ENCODE measurements at regions not wholly inside any gene's neighbourhood (a gene's known extent, or its start where the extent isn't known, plus 50 kb on each side); places are given as distances from the start of the nearest gene placed in this dataset.

DNA sequence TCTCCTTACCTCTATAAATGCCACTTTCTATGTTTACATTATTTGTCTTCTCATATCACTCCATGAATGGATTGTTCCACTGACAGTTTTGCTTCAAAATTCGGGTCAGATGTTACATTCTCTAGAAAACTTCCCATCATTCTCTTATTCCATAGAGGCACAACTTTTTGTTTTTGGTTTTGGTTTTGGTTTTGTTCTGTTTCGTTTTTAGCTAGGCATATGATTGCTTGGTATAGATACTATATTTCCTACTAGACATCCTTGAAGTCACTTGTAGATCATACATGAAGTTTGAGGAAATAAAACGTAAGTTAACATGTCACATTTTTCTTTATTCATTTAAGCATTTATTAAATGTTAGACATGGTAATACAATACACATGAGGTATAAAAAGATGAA, 961.0 kb downstream of the PCDH18 start:
- FAIRE-seq (no peak), DNase-seq (ENCODE audit: low spot score) (no peak)

DNA sequence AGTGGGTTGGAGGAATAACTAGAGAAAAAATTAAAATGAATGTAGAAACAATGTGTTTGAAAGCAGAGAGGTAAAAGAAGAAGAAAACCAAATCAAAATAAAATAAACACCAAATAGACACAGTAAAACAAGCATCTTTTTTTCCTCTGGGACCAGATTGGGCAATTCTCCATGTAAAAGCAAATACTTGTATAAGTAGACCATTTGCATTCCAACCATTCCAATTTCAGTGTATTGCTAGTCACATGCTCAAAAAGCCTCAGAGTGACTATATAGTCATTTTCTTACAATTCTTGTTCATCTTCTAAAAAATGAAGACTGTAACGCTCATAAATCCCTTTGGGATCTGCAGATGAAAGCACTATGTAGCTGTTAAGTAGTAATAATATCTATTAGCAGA, 969.5 kb downstream of the PCDH18 start:
- FAIRE-seq (no peak), DNase-seq (ENCODE audit: low spot score) (no peak)

DNA sequence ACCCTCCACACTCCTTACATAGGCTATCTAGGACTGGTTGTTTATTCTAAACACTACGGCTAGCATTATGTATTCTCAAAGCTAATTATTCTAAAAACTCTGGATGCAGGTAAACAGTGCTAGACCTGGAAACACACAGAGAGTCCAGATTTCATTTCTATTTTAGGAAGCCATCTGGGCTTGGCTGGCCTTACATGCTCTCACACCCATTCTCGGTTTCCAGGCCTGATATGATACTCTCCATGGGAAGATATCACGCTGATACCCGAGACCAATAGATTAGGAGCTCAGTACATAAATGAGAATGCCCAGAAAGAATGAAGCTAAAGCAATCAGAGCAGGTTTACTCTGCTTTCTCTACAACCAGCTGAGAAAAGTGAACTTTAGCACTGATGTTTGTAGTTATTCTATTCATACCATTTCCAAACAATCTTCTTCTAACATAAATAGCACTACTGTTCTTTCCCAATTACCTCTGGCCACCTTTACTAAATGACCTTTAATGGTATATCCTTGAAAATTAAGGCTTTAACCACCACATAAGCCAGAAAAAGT, 973.3 kb downstream of the PCDH18 start:
- FAIRE-seq, result no peak
- no peak for DNase-seq (ENCODE audit: low spot score)

DNA sequence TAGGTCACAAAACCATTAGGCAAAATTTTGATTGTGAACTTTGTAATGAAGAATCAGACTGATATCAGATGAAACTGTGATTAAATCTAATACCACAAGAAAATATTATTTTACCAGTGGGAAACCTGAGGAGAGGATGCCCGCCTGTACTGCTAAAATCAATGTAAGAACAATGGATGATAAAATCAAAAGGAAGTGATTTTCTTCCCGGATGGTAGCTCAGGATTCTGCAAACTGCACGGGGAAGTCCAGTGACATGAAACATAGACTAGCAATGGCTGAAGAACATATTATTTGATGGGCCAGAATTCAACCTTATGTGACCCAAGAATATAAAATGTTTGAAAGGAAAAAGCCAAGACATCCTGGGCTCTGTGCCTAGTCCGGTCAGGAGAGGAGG, 974.9 kb downstream of the PCDH18 start:
- FAIRE-seq, result no peak
- DNase-seq (ENCODE audit: low spot score), result no peak

DNA sequence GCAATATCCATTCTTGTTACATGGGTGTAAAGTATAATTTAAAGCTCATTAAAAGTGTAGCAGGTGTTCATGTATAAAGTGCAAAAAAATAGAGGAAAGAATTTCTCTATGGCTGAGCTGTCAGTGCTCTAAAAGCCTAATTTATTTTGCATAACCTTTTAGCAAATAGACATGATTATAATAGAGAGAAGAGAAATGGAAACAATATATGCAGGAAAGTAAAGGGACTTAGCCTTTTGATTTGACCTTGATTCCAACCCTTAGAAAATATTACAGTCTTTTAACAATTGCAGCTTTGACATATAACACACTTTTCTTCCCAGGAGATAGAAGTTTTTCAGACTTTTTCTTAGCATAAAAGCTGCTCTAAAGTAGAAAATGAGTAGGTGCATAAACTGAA, 978.3 kb downstream of the PCDH18 start:
- DNase-seq (ENCODE audit: low spot score) (no peak), FAIRE-seq (no peak)

DNA sequence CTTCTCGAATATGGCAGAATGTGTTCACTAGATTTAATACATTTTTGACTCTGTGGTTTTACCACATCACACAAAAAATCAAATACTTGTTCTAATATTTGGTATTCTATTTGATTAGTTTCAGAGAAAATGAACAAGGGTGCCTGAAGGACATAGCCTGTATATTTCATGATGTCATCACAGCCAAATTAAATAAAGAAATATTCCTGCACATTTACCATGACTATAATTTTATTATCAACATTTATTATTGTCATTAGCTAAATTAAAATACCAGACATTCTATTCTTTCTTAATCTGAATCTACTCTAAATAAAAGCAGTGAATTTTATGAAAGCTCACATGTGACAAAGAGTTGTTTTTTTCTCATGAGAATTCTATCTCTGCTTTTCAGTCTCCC, 980.5 kb downstream of the PCDH18 start:
- DNase-seq (ENCODE audit: low spot score), result no peak
- FAIRE-seq, result no peak

DNA sequence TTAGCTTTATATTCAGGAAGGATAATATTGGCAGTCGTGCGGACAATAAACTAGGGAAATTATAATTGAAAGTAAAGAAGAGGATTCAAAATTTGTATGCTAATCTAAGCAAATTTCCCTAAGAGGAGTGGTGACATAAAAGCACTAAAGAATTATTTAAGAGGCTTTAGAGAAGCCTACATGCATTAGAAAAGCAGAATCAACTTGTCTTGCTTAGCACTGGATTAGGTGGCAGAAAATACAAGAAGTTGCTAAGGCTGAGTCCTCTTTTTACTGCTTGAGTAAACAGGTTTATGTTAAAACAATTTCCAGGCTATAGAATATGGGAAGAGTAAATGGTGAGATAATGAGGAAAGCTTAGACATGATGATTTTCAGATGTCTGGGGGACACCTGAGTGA, 991.5 kb downstream of the PCDH18 start:
- DNase-seq (ENCODE audit: low spot score) (no peak), FAIRE-seq (no peak)

DNA sequence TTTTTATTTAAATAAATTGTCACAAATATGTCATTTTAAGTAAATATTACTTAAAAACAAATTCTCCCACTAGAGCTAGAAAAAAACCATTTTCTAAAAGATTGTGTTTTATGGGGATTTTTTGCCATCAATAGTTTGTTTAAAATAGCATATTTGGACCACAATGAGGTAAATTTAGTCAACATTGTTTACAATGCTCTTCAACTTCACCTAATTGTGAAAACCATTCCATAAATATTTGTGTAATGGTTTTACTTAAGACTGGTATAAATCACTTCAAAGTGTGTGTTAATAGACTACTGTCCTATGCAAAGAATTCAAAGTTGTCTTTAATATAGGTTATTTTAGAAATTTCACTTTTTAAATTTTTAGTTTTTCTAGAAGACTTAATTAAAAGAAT, 1004.2 kb downstream of the PCDH18 start:
- DNase-seq (ENCODE audit: low spot score) (no peak), FAIRE-seq (no peak)

DNA sequence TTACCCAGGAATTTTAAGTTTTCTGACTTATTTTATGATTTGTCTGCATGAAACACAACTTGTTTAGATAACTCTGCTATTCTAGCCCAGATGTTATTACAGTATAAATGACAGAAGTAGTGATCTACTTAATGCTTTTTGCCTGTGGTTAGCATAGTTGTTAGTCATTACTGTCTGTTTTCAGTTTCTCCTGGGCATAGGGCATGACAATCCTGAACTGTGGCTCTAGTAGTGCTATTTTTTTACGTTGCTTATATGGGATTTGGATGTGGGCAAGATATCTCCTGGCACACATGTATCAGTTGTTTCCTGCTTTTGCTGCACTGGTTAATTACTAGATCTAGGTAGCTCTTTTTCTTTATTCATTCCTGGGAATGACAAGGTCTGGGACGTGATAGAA, 1005.8 kb downstream of the PCDH18 start:
- FAIRE-seq (no peak), DNase-seq (ENCODE audit: low spot score) (no peak)

DNA sequence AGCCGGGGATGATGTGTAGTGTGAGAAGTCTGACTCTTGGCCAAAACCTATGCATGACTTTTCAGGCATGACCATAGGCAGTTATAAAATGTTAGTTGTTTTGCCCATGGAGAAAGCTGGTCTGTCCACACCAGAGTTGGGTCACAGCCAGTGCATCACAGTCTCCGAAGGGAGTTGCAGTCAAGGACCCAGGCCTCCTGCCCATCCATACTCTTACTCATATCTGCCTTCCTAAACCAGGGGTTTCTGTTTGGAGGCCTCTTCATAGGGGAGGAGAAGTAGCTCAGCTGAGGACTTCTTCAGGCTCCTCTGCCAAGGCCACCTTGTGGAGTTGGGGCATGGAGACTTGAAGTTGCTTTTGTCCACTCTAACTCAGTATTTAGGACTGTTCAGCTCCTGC, 1008.3 kb downstream of the PCDH18 start:
- DNase-seq (ENCODE audit: low spot score) (no peak), FAIRE-seq (no peak)

DNA sequence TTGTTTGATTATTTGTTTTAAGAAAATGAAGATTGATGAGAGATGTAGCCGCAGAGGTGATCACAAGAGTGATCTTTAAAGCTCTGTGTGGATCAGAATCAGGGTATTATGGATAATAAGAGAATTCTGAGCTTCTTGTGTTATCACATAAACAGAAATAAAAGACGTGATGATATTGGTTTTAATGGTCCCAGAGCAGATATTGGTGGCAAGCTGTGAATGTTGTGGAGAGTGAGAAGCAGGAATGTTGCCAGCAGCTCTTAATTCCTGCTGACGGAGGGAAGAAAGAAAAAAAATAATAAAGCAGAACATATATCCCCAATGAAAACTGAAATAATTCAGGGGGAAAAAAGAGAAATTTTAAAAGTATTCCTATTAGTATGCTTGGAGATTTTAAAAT, 1015.9 kb downstream of the PCDH18 start:
- no peak for FAIRE-seq
- no peak for DNase-seq (ENCODE audit: low spot score)

DNA sequence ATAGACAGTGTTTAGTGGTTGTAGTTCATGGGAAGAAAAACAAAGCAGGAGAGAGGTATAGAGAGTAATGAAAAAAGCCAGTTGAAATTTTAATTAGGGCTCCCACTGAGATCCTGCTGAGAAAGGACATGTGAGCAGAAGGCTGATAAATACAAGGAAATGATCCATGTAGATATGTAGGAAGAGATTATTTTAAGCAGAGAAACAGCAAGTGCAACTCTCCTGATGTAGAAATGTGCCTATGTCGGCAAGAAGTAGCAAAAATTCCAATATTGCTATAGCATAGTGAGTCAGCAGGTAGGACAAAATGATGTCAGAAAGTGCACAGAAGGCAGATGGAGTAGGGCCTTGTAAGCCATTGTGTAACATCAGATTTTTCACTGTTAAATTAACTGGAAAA, 1027.3 kb downstream of the PCDH18 start:
- FAIRE-seq, result no peak
- DNase-seq (ENCODE audit: low spot score), result no peak

DNA sequence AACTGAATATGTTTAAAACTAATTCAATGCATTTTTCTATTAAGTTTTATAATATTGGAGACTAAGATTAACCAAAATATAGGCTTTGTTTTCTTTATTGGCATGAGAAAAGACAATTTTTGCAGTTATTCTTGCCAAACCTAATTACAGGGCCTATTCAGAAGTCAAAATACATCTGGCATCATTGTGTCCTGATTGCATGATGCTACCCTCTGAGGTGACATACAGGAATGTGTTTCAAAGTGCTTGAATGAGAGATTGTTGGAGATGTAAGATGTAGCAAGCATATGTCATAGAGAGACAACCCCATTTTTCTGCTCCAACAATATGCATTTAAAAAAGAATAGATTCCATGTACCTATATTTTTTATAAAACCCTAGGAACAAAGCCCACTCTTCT, 1036.4 kb downstream of the PCDH18 start:
- no peak for FAIRE-seq
- DNase-seq (ENCODE audit: low spot score), result no peak

DNA sequence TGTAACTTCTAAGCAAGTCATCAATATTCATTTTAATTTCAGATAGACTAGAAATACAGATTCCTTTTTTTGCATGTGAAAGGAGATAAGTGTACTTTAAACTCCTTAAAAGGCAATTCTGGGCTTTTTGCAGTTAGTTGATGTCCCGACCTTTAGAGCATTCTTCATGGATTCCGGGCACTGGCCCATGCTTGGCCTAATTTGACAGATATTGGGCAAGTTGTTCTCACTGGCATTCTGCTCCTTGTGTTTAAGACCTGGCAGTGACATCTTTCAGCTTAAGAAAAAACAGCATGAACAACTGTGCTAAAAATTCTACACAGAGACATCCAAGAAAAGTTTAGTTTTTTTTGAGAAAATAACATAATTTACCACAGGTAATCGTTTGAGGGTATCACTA, 1037.2 kb downstream of the PCDH18 start:
- FAIRE-seq, result no peak
- no peak for DNase-seq (ENCODE audit: low spot score)

DNA sequence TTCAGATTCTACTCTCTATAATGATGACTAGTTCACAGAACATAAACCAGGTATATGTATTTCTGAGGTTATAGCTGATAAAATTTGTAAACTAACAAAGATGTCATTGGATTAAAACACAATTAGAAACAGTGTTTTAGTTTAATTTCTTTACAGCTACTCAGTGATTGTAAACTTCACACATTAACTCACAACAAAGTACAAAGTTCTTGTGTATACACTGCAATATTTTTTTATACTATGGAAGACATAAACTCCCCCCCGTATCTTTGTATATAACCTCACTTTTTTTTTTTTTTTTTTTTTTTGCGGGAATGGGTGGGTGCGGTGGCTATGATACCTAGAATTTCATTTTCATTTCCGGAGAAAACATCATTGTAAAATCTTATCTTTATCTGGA, 1043.2 kb downstream of the PCDH18 start:
- FAIRE-seq, result no peak
- no peak for DNase-seq (ENCODE audit: low spot score)

DNA sequence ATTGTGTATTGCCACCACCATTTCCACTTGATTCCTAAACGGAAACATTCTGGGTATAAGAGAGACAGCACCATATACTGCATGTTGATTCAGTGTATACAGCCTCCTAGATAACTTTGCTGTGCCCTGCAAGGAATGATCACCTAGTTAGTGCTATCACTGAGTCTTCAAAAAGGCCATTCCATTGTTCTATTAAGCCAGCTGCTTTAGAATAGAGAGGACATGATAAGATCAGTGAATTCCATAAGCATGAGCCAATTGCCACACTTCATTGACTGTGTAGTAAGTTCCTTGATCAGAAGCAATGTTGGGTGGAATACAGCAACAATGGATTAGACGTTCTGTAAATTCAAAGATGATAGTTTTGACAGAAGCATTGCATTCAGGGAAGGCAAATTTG, 1047.3 kb downstream of the PCDH18 start:
- DNase-seq (ENCODE audit: low spot score), result no peak
- FAIRE-seq, result no peak

DNA sequence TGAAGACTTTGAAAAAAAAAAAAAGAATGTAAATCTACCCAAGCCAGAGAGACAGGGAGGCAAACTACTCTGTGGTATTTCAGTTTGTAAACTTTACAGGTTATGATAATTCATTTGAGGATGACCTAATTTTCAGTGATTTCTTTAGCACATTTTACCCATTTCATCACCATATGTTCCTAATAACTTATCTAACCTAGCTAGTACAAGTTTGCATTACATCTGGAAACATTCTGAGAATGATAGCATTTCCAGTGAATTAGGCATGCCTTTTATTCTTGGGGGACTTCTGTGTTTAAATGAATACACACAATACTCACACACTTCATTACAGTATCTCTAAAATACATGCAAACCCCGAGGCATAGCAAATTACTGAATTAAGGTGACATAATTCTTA, 1055.5 kb downstream of the PCDH18 start:
- DNase-seq (ENCODE audit: low spot score) (no peak), FAIRE-seq (no peak)

DNA sequence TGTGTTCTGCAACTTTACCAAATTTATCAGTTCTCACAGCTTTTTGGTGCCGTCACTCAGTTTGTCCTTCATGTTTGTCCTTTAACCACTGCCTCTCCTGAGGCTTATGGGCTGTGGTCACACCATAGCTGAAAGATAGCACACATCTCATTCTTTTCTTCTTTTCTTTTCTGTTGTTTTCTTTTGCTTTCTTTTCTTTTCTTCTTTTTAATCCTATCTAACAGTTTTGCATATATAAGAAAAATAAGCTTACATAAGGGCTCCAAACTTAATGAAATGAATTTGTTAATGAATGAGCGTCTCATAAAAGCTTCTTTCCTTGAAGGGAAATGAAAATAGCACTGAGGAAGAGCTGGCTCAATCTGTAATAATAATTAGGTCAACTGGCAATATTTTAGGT, 1061.2 kb downstream of the PCDH18 start:
- DNase-seq (ENCODE audit: low spot score) (no peak), FAIRE-seq (no peak)

DNA sequence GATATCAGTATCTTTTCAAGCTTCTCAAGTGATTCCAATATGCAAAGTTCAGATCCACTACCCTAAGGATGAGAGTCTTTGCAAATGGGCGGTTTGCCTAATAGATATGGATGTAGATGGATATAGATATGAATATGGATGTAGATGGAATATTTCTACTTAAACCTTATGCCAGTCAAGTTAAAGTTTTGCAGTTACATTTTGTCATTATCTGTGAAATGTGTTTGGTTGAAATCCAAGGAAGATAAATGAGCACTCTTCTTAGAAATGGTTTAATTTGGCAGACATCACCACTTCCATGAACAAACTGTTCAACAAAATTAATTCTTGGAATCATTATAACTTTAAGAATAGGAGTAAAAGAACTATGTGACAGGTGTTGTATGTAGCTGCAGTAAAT, 1066.6 kb downstream of the PCDH18 start:
- DNase-seq (ENCODE audit: low spot score), result no peak
- FAIRE-seq, result no peak

DNA sequence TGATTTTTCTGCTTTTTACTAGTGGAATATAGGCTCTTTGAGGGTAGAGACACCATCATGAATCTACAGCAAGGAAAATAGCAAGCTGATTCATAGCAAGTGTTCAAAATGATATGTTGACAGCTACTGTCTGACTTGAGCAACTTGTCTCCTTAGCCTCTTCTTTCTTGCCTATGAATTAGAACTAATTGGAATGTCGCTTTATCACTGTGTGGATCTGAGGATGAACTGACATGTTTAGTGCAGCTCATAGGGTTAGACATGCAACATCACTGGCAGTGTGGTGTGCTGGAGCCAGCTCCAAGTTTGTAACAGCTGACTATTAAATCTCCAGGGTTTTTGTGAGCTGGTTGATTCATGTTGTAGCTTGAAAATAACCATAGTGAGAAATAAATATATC, 1068.4 kb downstream of the PCDH18 start:
- DNase-seq (ENCODE audit: low spot score), result no peak

DNA sequence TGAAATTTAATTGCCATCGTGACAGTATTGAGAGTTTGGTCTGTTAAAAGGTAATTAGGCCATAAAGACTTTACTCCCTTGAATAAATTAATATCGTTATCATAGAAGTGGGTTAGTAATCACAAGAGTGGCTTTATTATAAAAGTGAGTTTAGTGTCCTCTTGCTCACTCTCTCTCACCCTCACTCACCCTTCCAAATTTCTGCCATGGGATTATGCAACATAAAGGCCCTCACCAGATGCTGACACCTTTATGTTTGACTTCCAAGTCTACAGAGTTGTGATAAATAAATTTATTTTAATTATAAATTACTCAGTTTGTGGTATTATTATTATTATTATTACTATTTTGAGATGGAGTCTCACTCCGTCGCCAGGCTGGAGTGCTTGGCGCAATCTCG, 1070.8 kb downstream of the PCDH18 start:
- DNase-seq (ENCODE audit: low spot score), result no peak
- no peak for FAIRE-seq

More for the DNA sequence above, 1068.4 kb downstream of the PCDH18 start:
- no peak for FAIRE-seq

DNA sequence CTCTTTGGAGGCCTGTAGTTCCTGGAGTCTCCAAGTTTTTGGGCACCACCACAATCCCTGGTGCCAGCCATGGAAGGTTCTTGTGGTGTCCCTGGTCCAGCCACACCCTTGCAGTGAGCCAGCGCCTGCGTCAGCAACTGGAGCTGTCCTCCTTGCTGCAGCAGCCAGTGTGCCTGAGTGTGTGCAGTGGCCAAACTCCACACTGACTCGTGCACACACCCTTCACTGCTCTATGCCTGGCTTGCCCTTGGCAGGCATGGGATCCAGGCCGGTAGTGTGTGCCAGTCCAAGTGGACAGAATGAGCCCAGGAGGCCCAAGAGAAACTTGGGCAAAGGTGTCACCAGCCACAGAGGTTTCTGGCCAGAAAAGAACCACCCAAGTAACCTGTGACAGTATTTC, 1074.0 kb downstream of the PCDH18 start:
- FAIRE-seq (no peak), DNase-seq (ENCODE audit: low spot score) (no peak)

DNA sequence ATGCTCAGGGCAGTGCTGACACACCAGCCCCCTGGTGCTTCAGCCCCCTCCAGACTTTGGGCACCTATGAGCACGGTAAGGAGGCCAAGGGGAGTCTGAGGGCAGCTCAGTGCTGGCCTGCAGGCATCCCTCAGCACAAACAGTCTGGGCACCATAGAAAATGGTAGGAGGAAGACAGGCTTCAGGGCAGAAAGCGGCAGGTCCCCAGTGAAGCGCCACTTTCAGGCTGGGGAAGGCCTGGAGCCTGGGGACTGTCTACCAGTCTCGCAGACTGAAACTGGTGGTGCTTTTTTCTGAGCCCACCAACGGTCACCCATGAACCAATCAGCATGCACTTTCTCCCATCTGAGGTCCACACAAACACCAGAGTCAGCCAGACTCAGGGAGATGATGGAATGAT, 1074.7 kb downstream of the PCDH18 start:
- FAIRE-seq (no peak), DNase-seq (ENCODE audit: low spot score) (no peak)

DNA sequence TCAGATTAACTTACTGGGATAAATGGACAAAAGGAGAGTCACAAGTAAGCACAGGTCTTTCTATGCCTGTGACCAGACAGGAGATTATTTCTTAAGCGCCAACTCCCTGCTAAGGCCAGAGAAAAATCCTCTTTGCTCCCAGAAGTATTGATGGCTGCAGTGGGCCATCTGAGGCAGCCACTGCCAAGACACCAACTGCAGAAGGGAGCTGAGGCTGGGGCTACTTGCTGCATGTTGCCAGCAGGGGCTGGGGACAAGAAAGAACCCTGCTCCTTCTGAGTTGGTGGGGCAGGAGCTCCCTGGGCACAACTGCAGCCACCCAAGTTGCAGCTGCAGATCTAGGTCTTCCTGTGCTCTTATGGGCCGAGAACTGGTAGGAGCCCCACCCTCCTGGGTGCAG, 1075.3 kb downstream of the PCDH18 start:
- DNase-seq (ENCODE audit: low spot score), result no peak
- no peak for FAIRE-seq

Measured in urothelium cell line (cell line).